ENCODE measurements at regions not wholly inside any gene's neighbourhood (a gene's known extent, or its start where the extent isn't known, plus 50 kb on each side); places are given as distances from the start of the nearest gene placed in this dataset.

DNA sequence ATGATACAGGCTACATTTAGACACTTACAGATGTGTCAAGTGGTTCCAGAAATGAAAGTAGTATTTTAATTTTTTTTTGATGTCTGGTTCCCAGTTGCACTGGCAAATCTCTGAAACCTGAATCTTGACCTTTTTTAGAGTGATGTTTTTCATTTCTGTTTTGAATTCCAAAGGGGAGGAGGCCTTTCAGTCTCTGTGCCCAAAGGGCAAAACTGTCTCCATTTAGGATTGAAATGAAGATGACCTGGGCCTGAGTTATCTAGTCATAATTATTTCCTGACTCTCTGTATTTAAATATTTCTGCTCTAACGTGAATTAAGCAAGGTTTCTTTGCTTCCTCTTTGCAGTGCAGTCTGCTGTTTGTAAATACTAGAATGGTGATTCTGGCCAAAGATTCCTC lies 252.9 kb upstream of the ZFP64 start:
- Histone ChIP-seq H3K9ac (ENCODE audit: low read length) (no peak overlapping the region), H3K9me3 (ENCODE audit: control extremely low read depth in 1 of 3, control insufficient read depth in 2 of 3, insufficient read depth in 1 of 3, low read length in 2 of 3) (no peaks in the 10 kb centered on the region), H3K4me3 (ENCODE audit: control extremely low read depth in 1 of 5, extremely low read depth in 1 of 5, insufficient read depth in 1 of 5, low read depth in 2 of 5, low read length in 4 of 5) (no peak overlapping the region), H3K79me2 (ENCODE audit: control insufficient read depth, insufficient read depth, low read length) (no peaks in the 10 kb centered on the region), H3K27ac (ENCODE audit: low read length in 2 of 2) (no peak overlapping the region), H3K4me2 (replicated peaks; ENCODE audit: low read depth, low read length, poor library complexity, severe bottlenecking) (no peak overlapping the region), H2AFZ (ENCODE audit: insufficient read depth, low read depth, low read length, poor library complexity, severe bottlenecking) (no peak overlapping the region), H3K27me3 (replicated peaks in 1 of 4; ENCODE audit: control extremely low read depth in 1 of 4, control insufficient read depth in 3 of 4, insufficient read depth in 4 of 4, low read length in 3 of 4) (peaks cover 0 to 3% (median 0%) of the 10 kb centered on the region in 4 experiments), H4K20me1 (ENCODE audit: control insufficient read depth, insufficient read depth, low read length, poor library complexity, severe bottlenecking) (no peaks in the 10 kb centered on the region), H3K4me1 (ENCODE audit: control insufficient read depth in 2 of 2, insufficient read depth in 2 of 2, low read length in 2 of 2) (no peaks in the 10 kb centered on the region), H3K36me3 (replicated peaks in 1 of 2; ENCODE audit: control extremely low read depth in 1 of 2, control insufficient read depth in 1 of 2, extremely low read depth in 1 of 2, insufficient read depth in 2 of 2, low read length in 1 of 2) (no peaks in the 10 kb centered on the region)
- peaks cover 7% of the 10 kb centered on the region for H3K27me3 Mint-ChIP-seq
- CTCF ChIA-PET: no interaction called here
- no peaks in the 10 kb centered on the region for H3K9me3 Mint-ChIP-seq (ENCODE audit: insufficient read depth)
- no peak overlapping the region for H3K4me3 Mint-ChIP-seq
- POLR2A ChIA-PET: no interaction called here
- H3K4me1 Mint-ChIP-seq: no peaks in the 10 kb centered on the region
- H3K27ac Mint-ChIP-seq: no peak overlapping the region
- TF ChIP-seq, protein P1, sequence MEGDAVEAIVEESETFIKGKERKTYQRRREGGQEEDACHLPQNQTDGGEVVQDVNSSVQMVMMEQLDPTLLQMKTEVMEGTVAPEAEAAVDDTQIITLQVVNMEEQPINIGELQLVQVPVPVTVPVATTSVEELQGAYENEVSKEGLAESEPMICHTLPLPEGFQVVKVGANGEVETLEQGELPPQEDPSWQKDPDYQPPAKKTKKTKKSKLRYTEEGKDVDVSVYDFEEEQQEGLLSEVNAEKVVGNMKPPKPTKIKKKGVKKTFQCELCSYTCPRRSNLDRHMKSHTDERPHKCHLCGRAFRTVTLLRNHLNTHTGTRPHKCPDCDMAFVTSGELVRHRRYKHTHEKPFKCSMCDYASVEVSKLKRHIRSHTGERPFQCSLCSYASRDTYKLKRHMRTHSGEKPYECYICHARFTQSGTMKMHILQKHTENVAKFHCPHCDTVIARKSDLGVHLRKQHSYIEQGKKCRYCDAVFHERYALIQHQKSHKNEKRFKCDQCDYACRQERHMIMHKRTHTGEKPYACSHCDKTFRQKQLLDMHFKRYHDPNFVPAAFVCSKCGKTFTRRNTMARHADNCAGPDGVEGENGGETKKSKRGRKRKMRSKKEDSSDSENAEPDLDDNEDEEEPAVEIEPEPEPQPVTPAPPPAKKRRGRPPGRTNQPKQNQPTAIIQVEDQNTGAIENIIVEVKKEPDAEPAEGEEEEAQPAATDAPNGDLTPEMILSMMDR (IDR thresholded peaks at IDR 0.05): no peak
- TF ChIP-seq EZH2 (IDR thresholded peaks at IDR 0.05; ENCODE audit: borderline replicate concordance, insufficient read depth, low read depth, low read length, poor library complexity, severe bottlenecking): no peak
- WGBS (ENCODE audit: insufficient coverage): no CpG with 5 or more reads among the region's 1 CpG
- DNase-seq (no peak), ATAC-seq (ENCODE audit: low read depth) (no peak)
- intact Hi-C loops (cut with micrococcal nuclease): no loop called here

DNA sequence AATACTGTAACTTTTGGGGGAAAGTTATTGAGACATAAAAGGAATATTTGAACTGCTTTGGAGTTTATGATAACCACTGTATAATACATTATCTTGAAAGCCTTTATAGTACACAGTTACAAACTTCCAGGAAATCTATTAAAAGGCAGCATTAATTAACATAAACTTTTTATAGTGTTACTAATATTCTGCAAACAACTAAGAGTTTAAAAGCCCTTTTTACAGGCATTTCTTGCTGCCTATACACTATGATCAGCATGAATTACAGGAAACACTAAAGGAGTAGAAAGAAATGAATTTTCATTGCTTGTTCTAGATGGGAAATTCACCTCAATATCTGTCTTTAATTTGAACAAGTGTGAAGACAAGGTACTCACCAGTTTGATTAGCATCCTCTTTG lies 252.3 kb upstream of the ZFP64 start:
- Mint-ChIP-seq H3K9me3 (ENCODE audit: insufficient read depth) (no peaks in the 10 kb centered on the region), H3K4me3 (no peak overlapping the region), H3K4me1 (no peaks in the 10 kb centered on the region), H3K27me3 (peaks cover 8% of the 10 kb centered on the region), H3K27ac (no peak overlapping the region)
- CTCF ChIA-PET: no interaction called here
- no peaks in the 10 kb centered on the region for H3K9me3 ChIP-seq (ENCODE audit: control extremely low read depth in 1 of 3, control insufficient read depth in 2 of 3, insufficient read depth in 1 of 3, low read length in 2 of 3)
- H3K27ac ChIP-seq (ENCODE audit: low read length in 2 of 2): no peak overlapping the region
- H3K36me3 ChIP-seq (replicated peaks in 1 of 2; ENCODE audit: control extremely low read depth in 1 of 2, control insufficient read depth in 1 of 2, extremely low read depth in 1 of 2, insufficient read depth in 2 of 2, low read length in 1 of 2): no peaks in the 10 kb centered on the region
- no peaks in the 10 kb centered on the region for H3K79me2 ChIP-seq (ENCODE audit: control insufficient read depth, insufficient read depth, low read length)
- DNase-seq: no peak
- H3K9ac ChIP-seq (ENCODE audit: low read length): no peak overlapping the region
- H4K20me1 ChIP-seq (ENCODE audit: control insufficient read depth, insufficient read depth, low read length, poor library complexity, severe bottlenecking): no peaks in the 10 kb centered on the region
- no peak for ATAC-seq (ENCODE audit: low read depth)
- H3K4me1 ChIP-seq (ENCODE audit: control insufficient read depth in 2 of 2, insufficient read depth in 2 of 2, low read length in 2 of 2): no peaks in the 10 kb centered on the region
- TF ChIP-seq, protein P1 (IDR thresholded peaks at IDR 0.05): no peak
- no peak for TF ChIP-seq EZH2 (IDR thresholded peaks at IDR 0.05; ENCODE audit: borderline replicate concordance, insufficient read depth, low read depth, low read length, poor library complexity, severe bottlenecking)
- no peak overlapping the region for H3K4me2 ChIP-seq (replicated peaks; ENCODE audit: low read depth, low read length, poor library complexity, severe bottlenecking)
- H2AFZ ChIP-seq (ENCODE audit: insufficient read depth, low read depth, low read length, poor library complexity, severe bottlenecking): no peak overlapping the region
- no peak overlapping the region for H3K4me3 ChIP-seq (ENCODE audit: control extremely low read depth in 1 of 5, extremely low read depth in 1 of 5, insufficient read depth in 1 of 5, low read depth in 2 of 5, low read length in 4 of 5)
- POLR2A ChIA-PET: no interaction called here
- intact Hi-C loops (cut with micrococcal nuclease): no loop called here
- H3K27me3 ChIP-seq (replicated peaks in 1 of 4; ENCODE audit: control extremely low read depth in 1 of 4, control insufficient read depth in 3 of 4, insufficient read depth in 4 of 4, low read length in 3 of 4): peaks cover 0 to 3% (median 0%) of the 10 kb centered on the region in 4 experiments
